ENCODE measurements at regions not wholly inside any gene's neighbourhood (a gene's known extent, or its start where the extent isn't known, plus 50 kb on each side); places are given as distances from the start of the nearest gene placed in this dataset.

GRCh38 chr16:82386761-82387160, 216.7 kb upstream of the MPHOSPH6 start:
- 47 to 63% methylated on average over 1 of the region's 1 CpG for WGBS, 2 donors
- H3K9me3 ChIP-seq, result no peaks in the 10 kb centered on the region

GRCh38 chr16:82384949-82385348, 214.9 kb upstream of the MPHOSPH6 start:
- Histone ChIP-seq H3K27ac (no peak overlapping the region), H3K4me1 (peaks cover 0 to 11% (median 0%) of the 10 kb centered on the region in 4 donors), H3K4me3 (no peak overlapping the region), H3K9me3 (no peaks in the 10 kb centered on the region), H3K27me3 (no peaks in the 10 kb centered on the region), H3K36me3 (no peaks in the 10 kb centered on the region)
- DNase-seq, result no peak
- WGBS, 2 donors, result 66 to 68% methylated on average over 4 of the region's 4 CpGs
- intact Hi-C loops (cut with DNase I), result no loop called here
- no peak for TF ChIP-seq EP300 (IDR thresholded peaks at IDR 0.05)
- TF ChIP-seq POLR2A (IDR thresholded peaks at IDR 0.05), result no peak
- TF ChIP-seq, protein P1, sequence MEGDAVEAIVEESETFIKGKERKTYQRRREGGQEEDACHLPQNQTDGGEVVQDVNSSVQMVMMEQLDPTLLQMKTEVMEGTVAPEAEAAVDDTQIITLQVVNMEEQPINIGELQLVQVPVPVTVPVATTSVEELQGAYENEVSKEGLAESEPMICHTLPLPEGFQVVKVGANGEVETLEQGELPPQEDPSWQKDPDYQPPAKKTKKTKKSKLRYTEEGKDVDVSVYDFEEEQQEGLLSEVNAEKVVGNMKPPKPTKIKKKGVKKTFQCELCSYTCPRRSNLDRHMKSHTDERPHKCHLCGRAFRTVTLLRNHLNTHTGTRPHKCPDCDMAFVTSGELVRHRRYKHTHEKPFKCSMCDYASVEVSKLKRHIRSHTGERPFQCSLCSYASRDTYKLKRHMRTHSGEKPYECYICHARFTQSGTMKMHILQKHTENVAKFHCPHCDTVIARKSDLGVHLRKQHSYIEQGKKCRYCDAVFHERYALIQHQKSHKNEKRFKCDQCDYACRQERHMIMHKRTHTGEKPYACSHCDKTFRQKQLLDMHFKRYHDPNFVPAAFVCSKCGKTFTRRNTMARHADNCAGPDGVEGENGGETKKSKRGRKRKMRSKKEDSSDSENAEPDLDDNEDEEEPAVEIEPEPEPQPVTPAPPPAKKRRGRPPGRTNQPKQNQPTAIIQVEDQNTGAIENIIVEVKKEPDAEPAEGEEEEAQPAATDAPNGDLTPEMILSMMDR (IDR thresholded peaks at IDR 0.05), result no peak
- TF ChIP-seq POLR2AphosphoS5 (IDR thresholded peaks at IDR 0.05), result no peak

More at GRCh38 chr16:82386761-82387160, 216.7 kb upstream of the MPHOSPH6 start:
- Histone ChIP-seq H3K4me3 (no peak overlapping the region), H3K4me1 (peaks cover 0 to 11% (median 0%) of the 10 kb centered on the region in 4 donors), H3K36me3 (no peaks in the 10 kb centered on the region), H3K27ac (no peak overlapping the region), H3K27me3 (no peaks in the 10 kb centered on the region)
- DNase-seq, result no peak
- intact Hi-C loops (cut with DNase I), result no loop called here
- TF ChIP-seq POLR2A (IDR thresholded peaks at IDR 0.05) (no peak), EP300 (IDR thresholded peaks at IDR 0.05) (no peak), POLR2AphosphoS5 (IDR thresholded peaks at IDR 0.05) (no peak)
- TF ChIP-seq, protein P1 (IDR thresholded peaks at IDR 0.05), result no peak

- Histone ChIP-seq H3K9me3 (no peaks in the 10 kb centered on the region), H3K4me3 (no peak overlapping the region), H3K36me3 (no peaks in the 10 kb centered on the region), H3K27me3 (no peaks in the 10 kb centered on the region), H3K27ac (no peak overlapping the region), H3K4me1 (peaks cover 0 to 11% (median 0%) of the 10 kb centered on the region in 4 donors)
- TF ChIP-seq POLR2AphosphoS5 (IDR thresholded peaks at IDR 0.05) (no peak), POLR2A (IDR thresholded peaks at IDR 0.05) (no peak), EP300 (IDR thresholded peaks at IDR 0.05) (no peak)
- TF ChIP-seq, protein P1 (IDR thresholded peaks at IDR 0.05), result no peak
- WGBS, 2 donors, result 64 to 72% methylated on average over 4 of the region's 4 CpGs
- intact Hi-C loops (cut with DNase I), result no loop called here
- no peak for DNase-seq
Observed at GRCh38 chr16:82384017-82384416, 214.0 kb upstream of the MPHOSPH6 start.

DNA sequence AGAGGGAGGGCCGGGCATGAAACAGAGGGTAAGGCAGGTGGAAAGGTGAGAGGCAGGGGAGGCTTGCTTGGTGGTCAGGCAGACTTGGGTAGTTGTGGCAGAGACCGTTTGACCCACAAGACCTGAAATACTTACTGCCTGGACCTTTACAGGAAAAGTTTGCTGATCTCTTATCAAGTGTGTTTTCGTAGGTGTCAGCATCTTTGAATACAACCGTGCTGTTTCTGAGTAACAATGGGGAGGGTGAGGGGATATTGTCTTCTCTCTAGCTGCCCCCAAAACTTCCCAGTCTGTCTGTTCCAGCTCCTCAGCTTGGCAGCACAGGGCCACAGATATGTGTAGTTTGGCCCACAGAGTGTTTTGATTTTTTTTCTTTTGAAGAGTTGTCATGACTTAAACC, 212.5 kb upstream of the MPHOSPH6 start:
- TF ChIP-seq EP300 (IDR thresholded peaks at IDR 0.05) (no peak), POLR2A (IDR thresholded peaks at IDR 0.05) (no peak), POLR2AphosphoS5 (IDR thresholded peaks at IDR 0.05) (no peak)
- TF ChIP-seq, protein P1 (IDR thresholded peaks at IDR 0.05), result no peak
- WGBS, 2 donors, result 44 to 61% methylated on average over 4 of the region's 4 CpGs
- Histone ChIP-seq H3K27ac (no peak overlapping the region), H3K4me1 (peaks cover 0 to 11% (median 0%) of the 10 kb centered on the region in 4 donors), H3K27me3 (no peaks in the 10 kb centered on the region), H3K9me3 (no peaks in the 10 kb centered on the region), H3K36me3 (no peaks in the 10 kb centered on the region), H3K4me3 (no peak overlapping the region)
- no peak for DNase-seq
- intact Hi-C loops (cut with DNase I), result no loop called here

DNA sequence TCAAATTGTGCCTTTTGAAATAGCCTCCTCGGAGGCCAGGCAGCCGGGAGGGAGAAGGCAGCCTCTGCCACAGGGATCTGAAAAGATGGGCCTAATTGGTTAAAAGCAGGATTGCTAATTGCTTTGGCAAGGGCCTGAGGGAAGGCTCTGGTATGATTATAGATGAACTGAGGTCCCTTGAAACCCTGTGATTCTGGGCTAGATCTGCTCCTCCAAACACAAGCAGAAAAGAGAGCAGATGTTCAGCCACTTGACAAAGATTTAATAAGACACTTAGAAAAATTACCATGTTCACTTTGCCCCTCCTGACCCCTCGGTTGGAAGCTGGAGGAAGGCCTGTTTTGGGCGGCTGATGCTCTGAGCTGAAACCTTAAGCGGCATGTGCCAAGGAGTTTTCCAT, 209.5 kb upstream of the MPHOSPH6 start:
- intact Hi-C loops (cut with DNase I), result no loop called here
- TF ChIP-seq POLR2A (IDR thresholded peaks at IDR 0.05) (no peak), EP300 (IDR thresholded peaks at IDR 0.05) (no peak), POLR2AphosphoS5 (IDR thresholded peaks at IDR 0.05) (no peak)
- TF ChIP-seq, protein P1 (IDR thresholded peaks at IDR 0.05), result no peak
- no peak for DNase-seq
- no peaks in the 10 kb centered on the region for H3K9me3 ChIP-seq
- no peak overlapping the region for H3K4me3 ChIP-seq
- H3K27me3 ChIP-seq, result no peaks in the 10 kb centered on the region
- H3K36me3 ChIP-seq, result no peaks in the 10 kb centered on the region
- no peak overlapping the region for H3K27ac ChIP-seq
- no peaks in the 10 kb centered on the region for H3K4me1 ChIP-seq
- WGBS, 2 donors, result 85 to 87% methylated on average over 5 of the region's 5 CpGs

Measured in sigmoid colon (tissue), 6 donors.